GM23338 (cell line): ENCODE measurements at regions not wholly inside any gene's neighbourhood (a gene's known extent, or its start where the extent isn't known, plus 50 kb on each side); places are given as distances from the start of the nearest gene placed in this dataset.

Source experiments
- ATAC-seq: fragments of 200-7000 bp; cut with Tn5 transposase; 3 replicates; pipeline ENCODE4 v1.9.1; 2020
- DNase-seq: peaks from one replicate; pipeline ENCODE4 v3.0.0-alpha.2; 2015; ENCODE audit warnings: low spot score
- H2AFZ ChIP-seq: fragments of 200-600 bp; sonication (generic); 2 replicates; pipeline ENCODE4 v1.8.0; 2016; ENCODE audit warnings: antibody characterized with exemption, mild to moderate bottlenecking, moderate library complexity
- H3F3A ChIP-seq: fragments of 200-600 bp; sonication (generic); replicated peaks from 2 replicates; pipeline ENCODE4 v1.8.0; 2017; ENCODE audit warnings: antibody characterized with exemption, mixed run types, low read depth
- H3K27ac ChIP-seq: fragments of 200-600 bp; sonication (generic); 2 replicates; pipeline ENCODE4 v1.6.1; 2016; ENCODE audit warnings: low read depth
- H3K27me3 ChIP-seq: fragments of 200-600 bp; sonication (generic); 2 replicates; pipeline ENCODE4 v1.8.0; 2016; ENCODE audit warnings: mild to moderate bottlenecking, mixed run types, moderate library complexity; ENCODE audit not compliant: insufficient read depth
- H3K36me3 ChIP-seq: fragments of 200-600 bp; sonication (generic); 2 replicates; pipeline ENCODE4 v1.8.0; 2016; ENCODE audit warnings: mild to moderate bottlenecking; ENCODE audit not compliant: insufficient read depth
- H3K4me1 ChIP-seq: fragments of 200-600 bp; sonication (generic); 2 replicates; pipeline ENCODE4 v1.8.0; 2016; ENCODE audit warnings: mild to moderate bottlenecking, moderate library complexity; ENCODE audit not compliant: insufficient read depth
- H3K4me2 ChIP-seq: fragments of 200-600 bp; sonication (generic); 2 replicates; pipeline ENCODE4 v1.7.1; 2017; ENCODE audit warnings: mixed run types
- H3K4me3 ChIP-seq: fragments of 200-600 bp; sonication (generic); 2 replicates; pipeline ENCODE4 v1.6.1; 2016; ENCODE audit warnings: mixed run types
- H3K79me2 ChIP-seq: fragments of 200-600 bp; sonication (generic); replicated peaks from 2 replicates; pipeline ENCODE4 v1.8.0; 2017; ENCODE audit warnings: mild to moderate bottlenecking; ENCODE audit not compliant: insufficient read depth
- H3K9me2 ChIP-seq: fragments of 200-600 bp; sonication (generic); 2 replicates; pipeline ENCODE4 v1.8.0; 2017; ENCODE audit not compliant: insufficient read depth
- H4K20me1 ChIP-seq: fragments of 200-600 bp; sonication (generic); replicated peaks from 2 replicates; pipeline ENCODE4 v1.8.0; 2017; ENCODE audit warnings: mild to moderate bottlenecking; ENCODE audit not compliant: insufficient read depth
- H3K27ac Mint-ChIP-seq: 2 replicates; pipeline ENCODE4 v1.8.0; 2020; ENCODE audit warnings: inconsistent platforms, mild to moderate bottlenecking, moderate library complexity, mixed read lengths
- H3K27me3 Mint-ChIP-seq: 3 replicates; pipeline ENCODE4 v1.8.0; 2022; ENCODE audit warnings: low read depth, mild to moderate bottlenecking, moderate library complexity, mixed read lengths, inconsistent platforms; ENCODE audit not compliant: insufficient read depth, poor library complexity
- H3K36me3 Mint-ChIP-seq: 3 replicates; pipeline ENCODE4 v1.8.0; 2021; ENCODE audit warnings: low read depth, mild to moderate bottlenecking, inconsistent platforms, moderate library complexity, mixed read lengths
- H3K4me1 Mint-ChIP-seq: 3 replicates; pipeline ENCODE4 v1.8.0; 2020; ENCODE audit warnings: mild to moderate bottlenecking, inconsistent platforms, mixed read lengths
- H3K4me3 Mint-ChIP-seq: 3 replicates; pipeline ENCODE4 v1.8.0; 2021; ENCODE audit warnings: moderate library complexity, mild to moderate bottlenecking, inconsistent platforms, mixed read lengths
- H3K9me3 Mint-ChIP-seq: 3 replicates; pipeline ENCODE4 v1.8.0; 2020; ENCODE audit warnings: moderate library complexity, mild to moderate bottlenecking, inconsistent platforms, mixed read lengths
- CREB1 ChIP-seq: fragments of 250-450 bp; sonication (Bioruptor Pico); IDR thresholded peaks from 2 replicates; pipeline ENCODE4 v1.5.0; 2020; ENCODE audit warnings: low read depth, mild to moderate bottlenecking, moderate library complexity
- CTCF ChIP-seq, 2 experiments: fragments of 200-600 bp in 1 of 2; sonication (generic) in 1 of 2; conservative IDR thresholded peaks; 2 replicates each; pipeline versions ENCODE4 v1.5.1 to v1.6.1; 2016 to 2017; ENCODE audit warnings: antibody characterized with exemption in 2 of 2, low read depth in 2 of 2, mild to moderate bottlenecking in 2 of 2, moderate library complexity in 1 of 2
- ETS1 ChIP-seq: IDR thresholded peaks from 2 replicates; pipeline ENCODE4 v1.6.1; 2016; ENCODE audit warnings: antibody characterized with exemption
- EZH2 ChIP-seq: fragments of 200-600 bp; sonication (generic); IDR thresholded peaks from one replicate; pipeline ENCODE4 v1.8.0; 2017; ENCODE audit warnings: antibody characterized with exemption, mild to moderate bottlenecking, low read depth; ENCODE audit not compliant: unreplicated experiment
- EZH2phosphoT487 ChIP-seq: fragments of 200-600 bp; sonication (generic); IDR thresholded peaks from one replicate; pipeline ENCODE4 v1.8.1; 2018; ENCODE audit warnings: antibody characterized with exemption; ENCODE audit not compliant: unreplicated experiment
- JUNB ChIP-seq: IDR thresholded peaks from one replicate; pipeline ENCODE4 v1.6.1; 2016; ENCODE audit warnings: antibody characterized with exemption; ENCODE audit not compliant: unreplicated experiment
- NANOG ChIP-seq: IDR thresholded peaks from 2 replicates; pipeline ENCODE4 v1.6.1; 2016; ENCODE audit warnings: antibody characterized with exemption, borderline replicate concordance
- POLR2AphosphoS5 ChIP-seq: IDR thresholded peaks from 2 replicates; pipeline ENCODE4 v1.6.1; 2016; ENCODE audit warnings: antibody characterized with exemption, low read depth
- REST ChIP-seq: IDR thresholded peaks from one replicate; pipeline ENCODE4 v1.6.1; 2018; ENCODE audit warnings: antibody characterized with exemption; ENCODE audit not compliant: unreplicated experiment
- STAT1 ChIP-seq: IDR thresholded peaks from one replicate; pipeline ENCODE4 v1.6.1; 2016; ENCODE audit warnings: antibody characterized with exemption; ENCODE audit not compliant: unreplicated experiment
- ZNF114 ChIP-seq: fragments of 250-450 bp; sonication (Bioruptor Pico); IDR thresholded peaks from 2 replicates; pipeline ENCODE4 v1.5.0; 2020; ENCODE audit warnings: mild to moderate bottlenecking, moderate library complexity
- ZNF331 ChIP-seq: fragments of 250-450 bp; sonication (Bioruptor Pico); IDR thresholded peaks from 2 replicates; pipeline ENCODE4 v1.5.0; 2020; ENCODE audit warnings: low read depth, mild to moderate bottlenecking, moderate library complexity
- ZNF462 ChIP-seq: fragments of 250-450 bp; sonication (Bioruptor Pico); IDR thresholded peaks from 2 replicates; pipeline ENCODE4 v1.5.0; 2020; ENCODE audit warnings: mild to moderate bottlenecking, moderate library complexity

GRCh38 chr11:100434821-100435641 is 252.1 kb upstream of the ARHGAP42 start:
- Histone ChIP-seq H3K79me2 (no peaks in the 10 kb centered on the region), H3K27ac (no peak overlapping the region), H3K9me2 (no peaks in the 10 kb centered on the region; the same call in 1 of the 2 replicates), H3K4me3 (no peak overlapping the region), H3K36me3 (no peaks in the 10 kb centered on the region), H3K27me3 (no peaks in the 10 kb centered on the region), H3K4me2 (no peak overlapping the region), H2AFZ (peak overlapping the region; percentile 45; the same call in 1 of the 2 replicates), H3F3A (no peaks in the 10 kb centered on the region), H4K20me1 (no peaks in the 10 kb centered on the region), H3K4me1 (peaks cover 5% of the 10 kb centered on the region; the same call in 1 of the 2 replicates)
- Mint-ChIP-seq H3K9me3 (no peaks in the 10 kb centered on the region), H3K4me3 (no peak overlapping the region), H3K27me3 (peaks cover 1% of the 10 kb centered on the region), H3K27ac (peak overlapping the region; percentile 39), H3K4me1 (peaks cover 11% of the 10 kb centered on the region; the same call in 2 of the 3 replicates), H3K36me3 (no peaks in the 10 kb centered on the region)
- DNase-seq (no peak), ATAC-seq (peak; percentile 80)
- TF ChIP-seq CTCF (conservative IDR thresholded peaks at IDR 0.05; ENCODE audit: low read depth in 2 of 2) (no peak), ZNF331 (CRISPR knock-in tag) (no peak), STAT1 (no peak), NANOG (no peak), EZH2phosphoT487 (no peak), JUNB (no peak), CREB1 (CRISPR knock-in tag) (no peak), ZNF462 (CRISPR knock-in tag) (no peak), POLR2AphosphoS5 (no peak), REST (no peak), EZH2 (no peak), ETS1 (no peak), ZNF114 (CRISPR knock-in tag) (no peak)
